HG03095 (cell line): ENCODE measurements at regions not wholly inside any gene's neighbourhood (a gene's known extent, or its start where the extent isn't known, plus 50 kb on each side); places are given as distances from the start of the nearest gene placed in this dataset.

Experiments used
- ATAC-seq: cut with Tn5 transposase; IDR thresholded peaks from one replicate; pipeline ENCODE4 v1.9.1; 2021; ENCODE audit warnings: moderate library complexity; ENCODE audit not compliant: unreplicated experiment

DNA sequence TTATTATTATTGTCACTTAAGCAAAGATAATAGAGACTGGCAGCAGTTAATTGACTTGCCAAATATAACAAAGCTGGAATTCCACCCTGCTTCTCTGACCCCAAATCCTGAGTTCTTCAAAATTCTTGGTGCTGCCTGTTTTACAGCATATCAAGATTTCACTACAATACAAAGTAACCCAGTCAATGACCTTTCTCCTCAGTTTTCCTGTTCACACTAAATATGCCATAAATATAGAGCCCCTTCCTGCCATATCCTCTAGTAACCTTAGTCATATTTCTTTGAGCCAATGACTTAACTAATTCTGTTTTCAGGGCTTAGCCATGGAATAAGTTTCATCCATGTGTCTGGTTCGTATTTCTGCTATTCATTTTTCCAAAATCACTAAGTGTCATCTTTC is 315.3 kb upstream of the HS3ST1 start:
- no peak for ATAC-seq

GRCh38 chr4:11743236-11743635 is 314.5 kb upstream of the HS3ST1 start:
- no peak for ATAC-seq

DNA sequence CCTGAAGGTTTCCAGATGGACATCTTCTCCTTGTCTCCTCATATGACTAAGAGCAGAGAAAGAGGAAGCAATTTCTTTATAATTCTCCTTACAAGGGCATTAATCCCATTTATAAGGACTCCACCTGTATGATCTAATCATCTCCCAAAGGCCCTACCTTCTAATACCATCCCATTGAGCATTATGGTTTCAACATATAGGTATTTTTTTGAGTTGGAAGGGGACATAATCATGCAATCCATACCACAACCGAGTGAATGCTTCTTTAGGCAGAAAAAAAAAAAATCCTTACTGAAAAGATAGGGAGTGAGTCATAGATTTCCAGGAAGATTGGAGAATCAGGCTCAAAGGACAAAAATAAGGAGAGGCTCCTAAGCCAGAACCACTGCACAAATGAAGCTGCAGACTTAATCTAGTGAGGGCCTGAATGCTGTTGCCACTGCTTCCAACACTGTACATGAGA is 312.5 kb upstream of the HS3ST1 start:
- no peak for ATAC-seq

GRCh38 chr4:11739992-11740391 is 311.3 kb upstream of the HS3ST1 start:
- ATAC-seq: no peak

GRCh38 chr4:11736978-11737377 is 308.3 kb upstream of the HS3ST1 start:
- ATAC-seq: no peak

- ATAC-seq: no peak
These were observed 307.0 kb upstream of the HS3ST1 start for GRCh38 chr4:11735651-11736050.

DNA sequence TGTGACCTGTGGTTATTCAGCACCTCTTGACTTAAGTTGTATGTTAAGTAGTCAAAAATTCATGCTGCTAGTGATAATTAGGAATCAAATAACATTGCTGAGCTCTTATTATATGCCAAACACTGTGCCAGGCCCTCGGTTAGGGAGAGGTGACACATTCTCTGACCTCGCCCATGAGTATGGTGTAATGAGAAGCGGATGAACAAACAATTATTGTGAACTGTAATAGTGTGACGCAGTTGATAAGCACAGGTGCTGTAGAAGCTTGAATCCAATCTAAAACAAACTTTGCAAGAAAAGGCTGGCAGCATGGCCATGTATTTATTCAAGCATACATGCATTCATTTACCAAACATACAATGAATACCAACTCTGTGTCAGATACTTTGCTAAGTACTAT is 303.5 kb upstream of the HS3ST1 start:
- ATAC-seq: no peak

GRCh38 chr4:11730545-11730944 is 301.9 kb upstream of the HS3ST1 start:
- ATAC-seq: no peak

DNA sequence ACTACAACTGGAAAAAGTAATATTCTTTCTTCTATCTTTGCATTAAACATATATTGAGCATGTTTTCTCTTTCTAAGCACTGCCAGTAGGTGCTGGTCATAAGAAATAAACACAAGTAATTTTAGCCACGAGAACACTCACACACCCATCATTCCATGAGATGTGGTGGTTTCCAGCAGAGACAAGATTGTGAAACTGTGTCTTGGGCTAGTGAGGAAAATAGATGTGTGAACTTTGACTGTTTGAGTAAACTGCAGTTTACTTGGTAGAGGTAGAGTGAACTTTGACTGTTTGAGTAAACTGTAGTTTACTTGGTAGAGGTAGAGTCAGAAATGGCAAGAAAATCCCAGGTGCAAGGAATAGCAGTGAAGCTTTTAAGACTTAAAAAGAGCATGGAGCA is 300.9 kb upstream of the HS3ST1 start:
- no peak for ATAC-seq

DNA sequence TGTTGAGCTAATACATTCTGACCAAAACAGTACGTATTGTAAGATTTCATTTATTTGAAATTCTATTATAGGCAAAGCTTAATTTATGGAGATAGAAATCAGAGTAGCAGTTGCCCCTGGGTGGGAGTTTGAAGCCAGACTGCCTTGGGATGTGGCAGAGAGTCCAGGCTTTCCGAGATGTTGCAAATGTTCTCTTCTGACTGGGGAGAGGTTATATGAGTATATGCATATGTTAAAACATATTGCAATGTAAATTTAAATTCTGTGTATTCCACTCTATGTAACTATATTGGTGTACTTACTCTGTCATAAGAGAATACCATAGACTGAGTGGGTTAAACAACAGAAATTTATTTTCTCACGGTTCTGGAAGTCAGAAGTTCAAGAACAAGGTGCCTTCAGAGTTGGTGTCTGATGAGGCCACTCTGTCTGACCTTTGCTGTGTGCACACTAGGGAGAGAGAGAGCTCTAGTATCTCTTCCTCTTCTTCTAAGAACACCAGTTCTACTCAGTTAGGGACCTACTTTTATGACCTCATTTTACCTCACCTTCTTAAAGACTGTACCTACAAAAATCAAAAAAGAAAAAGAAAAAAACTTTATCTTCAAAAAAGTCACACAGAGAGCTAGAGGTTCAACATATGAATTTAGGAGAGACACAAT is 299.3 kb upstream of the HS3ST1 start:
- no peak for ATAC-seq

GRCh38 chr4:11724731-11725130 is 296.0 kb upstream of the HS3ST1 start:
- ATAC-seq: no peak

DNA sequence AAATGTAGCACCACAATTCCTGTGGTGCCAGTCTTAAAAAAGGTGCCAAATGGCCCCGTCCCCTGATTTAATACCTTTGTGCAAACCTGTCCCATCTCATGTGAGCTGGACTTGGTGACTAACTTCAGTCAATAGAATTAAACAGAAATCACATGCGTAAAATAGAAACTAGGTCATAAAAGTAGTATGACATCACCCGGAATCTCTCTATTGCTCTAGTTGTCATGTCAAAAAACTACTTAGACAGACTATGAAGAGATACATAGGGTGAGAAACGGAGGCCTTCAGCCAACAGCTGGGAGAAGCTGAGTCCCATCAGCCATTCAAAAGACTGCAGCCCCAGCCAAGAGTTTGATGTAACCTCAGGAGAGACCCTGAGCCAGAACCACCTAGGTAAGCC is 293.5 kb upstream of the HS3ST1 start:
- ATAC-seq: no peak

- ATAC-seq: no peak
These were observed 291.6 kb upstream of the HS3ST1 start for GRCh38 chr4:11720292-11720691.

GRCh38 chr4:11719879-11720278 is 291.2 kb upstream of the HS3ST1 start:
- ATAC-seq: no peak

DNA sequence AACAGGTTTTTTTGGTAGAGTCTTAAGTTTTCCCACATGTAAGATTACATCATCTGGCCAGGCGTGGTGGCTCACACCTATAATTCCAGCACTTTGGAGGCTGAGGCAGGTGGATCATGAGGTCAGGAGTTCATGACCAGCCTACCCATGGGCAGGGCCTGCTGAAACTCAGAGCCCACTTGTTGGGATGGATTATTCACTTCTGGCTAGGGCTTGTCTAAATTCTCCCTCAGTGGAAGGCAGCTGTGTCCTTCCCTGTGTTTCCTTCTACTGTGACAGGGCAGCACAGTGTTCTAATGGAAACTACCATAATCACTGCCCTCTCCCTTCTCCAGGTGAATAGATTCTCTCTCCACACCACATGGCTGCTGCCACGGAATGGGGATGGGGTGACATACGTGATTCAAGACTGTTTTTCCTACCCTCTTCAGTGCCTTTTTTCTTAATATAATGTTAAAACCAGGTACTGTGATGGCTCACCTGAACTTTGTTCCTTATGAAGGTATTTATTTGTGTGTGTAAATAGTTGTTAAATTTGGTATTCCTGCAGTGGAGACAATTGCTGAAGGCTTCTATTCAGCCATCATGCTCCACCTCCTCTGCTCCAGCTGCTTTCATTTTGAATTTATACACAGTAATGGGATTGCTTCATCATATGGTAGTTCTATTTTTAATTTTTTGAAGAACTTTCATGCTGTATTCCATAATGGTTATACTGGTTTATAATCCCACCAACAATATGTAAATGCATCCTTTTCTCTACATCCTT is 287.2 kb upstream of the HS3ST1 start:
- ATAC-seq: no peak

DNA sequence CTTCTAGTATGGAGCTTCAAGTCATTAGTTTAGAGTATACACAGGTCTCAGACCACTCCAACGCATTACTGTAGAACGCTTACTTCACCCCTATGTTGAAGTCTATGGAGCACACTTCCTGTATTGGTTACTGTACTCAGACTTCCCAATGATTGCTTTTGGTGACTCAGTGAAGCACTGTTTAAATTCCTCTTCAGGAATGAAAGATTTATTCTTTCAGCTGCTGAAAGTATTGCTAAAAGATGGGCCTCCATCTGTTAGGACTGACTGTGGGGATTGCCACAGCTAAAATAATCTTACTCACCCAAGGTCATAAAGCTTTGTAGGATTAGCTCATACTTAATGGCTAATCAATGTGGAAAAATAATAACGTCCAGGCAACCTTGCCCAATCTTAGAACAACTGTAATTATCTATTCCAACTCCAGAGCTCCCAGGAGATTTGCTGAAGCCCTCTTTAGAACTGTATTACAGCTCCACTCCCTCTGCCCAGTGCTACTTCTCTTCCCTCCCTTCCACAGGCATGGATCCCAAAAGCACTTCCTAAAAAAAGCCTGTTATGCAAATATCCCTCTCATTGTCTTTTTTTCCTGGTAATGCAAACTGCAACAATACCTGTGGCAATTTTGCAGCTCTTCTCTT is 281.9 kb upstream of the HS3ST1 start:
- ATAC-seq: no peak

DNA sequence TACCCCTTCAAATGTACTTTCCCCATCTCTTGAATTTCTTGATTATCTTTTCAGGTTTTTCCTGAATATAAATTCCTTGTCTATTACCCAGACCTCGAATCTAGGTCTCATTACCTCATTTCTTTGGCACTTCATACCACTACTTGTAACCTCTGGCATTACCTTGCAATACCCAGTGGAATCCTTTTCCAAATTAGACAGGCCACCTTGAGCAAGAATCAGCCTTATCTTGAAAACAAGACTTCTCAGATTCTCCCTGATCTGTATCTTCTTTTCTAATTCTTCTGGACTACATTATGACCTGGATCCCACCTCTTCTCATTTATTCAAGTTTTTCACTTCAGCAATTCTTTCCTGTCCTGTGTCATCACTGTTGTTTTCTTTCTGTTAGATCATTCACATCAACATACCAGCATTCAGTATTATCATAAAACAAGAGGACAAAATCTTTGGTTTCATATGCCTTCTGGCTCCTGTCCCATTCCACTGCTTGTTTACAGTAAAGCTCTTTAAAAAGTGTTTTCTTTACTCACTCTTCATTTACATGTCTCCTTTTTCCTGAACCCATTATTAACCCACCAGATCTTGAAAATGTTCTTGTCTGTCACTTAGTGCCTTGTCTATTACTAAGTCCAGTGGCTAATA is 275.6 kb upstream of the HS3ST1 start:
- no peak for ATAC-seq

GRCh38 chr4:11702886-11703557 is 274.3 kb upstream of the HS3ST1 start:
- no peak for ATAC-seq

DNA sequence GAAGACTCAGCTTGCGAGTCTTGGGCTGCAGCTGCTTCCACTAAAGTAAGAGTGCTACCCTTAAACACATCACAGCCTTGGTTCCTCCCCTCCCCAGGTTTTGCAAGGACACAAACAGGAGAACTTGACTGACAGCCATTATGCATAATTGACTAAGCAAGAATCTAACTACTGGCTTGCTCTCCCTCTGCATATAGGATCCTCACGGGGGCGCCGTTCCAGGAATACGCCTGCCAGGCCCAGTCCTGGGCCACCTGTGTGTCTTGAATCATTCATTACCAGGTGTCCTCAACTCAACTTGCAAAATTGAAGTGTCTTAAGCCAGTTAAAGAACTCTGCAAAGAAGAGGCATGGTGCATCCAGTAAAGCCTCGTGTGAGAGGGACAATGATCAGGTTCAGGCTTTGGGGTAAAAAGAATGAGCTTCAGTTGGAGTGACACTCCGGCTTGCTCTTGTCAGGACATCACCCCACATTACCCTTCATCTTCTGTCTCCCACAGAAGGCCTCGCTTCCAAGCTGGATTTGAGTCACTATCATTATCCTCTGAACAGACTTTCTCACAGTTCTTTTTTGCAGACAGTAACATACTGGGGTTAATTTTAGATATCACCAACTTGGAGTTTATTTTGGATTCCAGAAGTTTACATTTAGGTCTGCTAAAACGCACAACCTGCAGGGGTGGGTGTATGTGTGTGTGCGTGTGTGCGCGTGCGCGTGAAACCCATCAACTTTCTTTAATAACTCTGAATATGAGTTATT is 273.5 kb upstream of the HS3ST1 start:
- ATAC-seq: no peak

- no peak for ATAC-seq
These were observed 272.1 kb upstream of the HS3ST1 start for GRCh38 chr4:11700751-11701226.
